NCI-H2196 (cell line): ENCODE measurements at regions not wholly inside any gene's neighbourhood (a gene's known extent, or its start where the extent isn't known, plus 50 kb on each side); places are given as distances from the start of the nearest gene placed in this dataset.
A peak's percentile ranks its signal among the peaks of the same experiment; 100 is the strongest.
"Not testable (repeated sequence)": the region's sequence is repeated elsewhere in the genome, so short reads cannot be mapped to it uniquely, and the experiment has no call there.

ENCODE experiments used
- DNase-seq: peaks from one replicate; lab custom pipeline; 2025; ENCODE audit not compliant: unreplicated experiment; lab: John Stamatoyannopoulos, UW

GRCh38 chr12:131407221-131408035 lies 303.5 kb upstream of the SFSWAP start:
- DNase-seq: no peak

- no peak for DNase-seq
These were observed 302.9 kb upstream of the SFSWAP start for GRCh38 chr12:131408036-131408365.

- DNase-seq: no peak
These were observed 302.4 kb upstream of the SFSWAP start for GRCh38 chr12:131408484-131408883.

- DNase-seq: no peak
These were observed 301.7 kb upstream of the SFSWAP start for GRCh38 chr12:131409211-131409610.

- not testable (repeated sequence) for DNase-seq
These were observed 299.1 kb upstream of the SFSWAP start for GRCh38 chr12:131411827-131412226.

- DNase-seq: peak; percentile 17
These were observed 297.9 kb upstream of the SFSWAP start for GRCh38 chr12:131413006-131413405.

- DNase-seq: no peak
These were observed 297.4 kb upstream of the SFSWAP start for GRCh38 chr12:131413471-131413870.

GRCh38 chr12:131414155-131414922 lies 296.6 kb upstream of the SFSWAP start:
- not testable (repeated sequence) for DNase-seq

- DNase-seq: peak; percentile 22
These were observed 295.1 kb upstream of the SFSWAP start for GRCh38 chr12:131415781-131416180.

GRCh38 chr12:131418121-131418520 lies 292.8 kb upstream of the SFSWAP start:
- no peak for DNase-seq

GRCh38 chr12:131418884-131419283 lies 292.0 kb upstream of the SFSWAP start:
- no peak for DNase-seq

GRCh38 chr12:131420867-131421447 lies 289.9 kb upstream of the SFSWAP start:
- DNase-seq: no peak

- no peak for DNase-seq
These were observed 289.2 kb upstream of the SFSWAP start for GRCh38 chr12:131421509-131422186.

GRCh38 chr12:131422187-131422520 lies 288.7 kb upstream of the SFSWAP start:
- DNase-seq: no peak

- DNase-seq: no peak
These were observed 288.1 kb upstream of the SFSWAP start for GRCh38 chr12:131422744-131423143.

GRCh38 chr12:131424270-131424669 lies 286.6 kb upstream of the SFSWAP start:
- no peak for DNase-seq

GRCh38 chr12:131425112-131426075 lies 285.5 kb upstream of the SFSWAP start:
- DNase-seq: no peak

GRCh38 chr12:131428091-131428685 lies 282.7 kb upstream of the SFSWAP start:
- DNase-seq: no peak

GRCh38 chr12:131429221-131429620 lies 281.7 kb upstream of the SFSWAP start:
- DNase-seq: not testable (repeated sequence)

GRCh38 chr12:131429697-131430096 lies 281.2 kb upstream of the SFSWAP start:
- not testable (repeated sequence) for DNase-seq
